Germinal center (tissue), 1 donor: ENCODE measurements at regions not wholly inside any gene's neighbourhood (a gene's known extent, or its start where the extent isn't known, plus 50 kb on each side); places are given as distances from the start of the nearest gene placed in this dataset.
A peak's percentile ranks its signal among the peaks of the same experiment; 100 is the strongest.
"Not testable (repeated sequence)": the region's sequence is repeated elsewhere in the genome, so short reads cannot be mapped to it uniquely, and the experiment has no call there.

ENCODE experiments used
- DNase-seq: peaks from one replicate; pipeline ENCODE4 v3.0.0; 2012; ENCODE audit warnings: mixed read lengths, low spot score

DNA sequence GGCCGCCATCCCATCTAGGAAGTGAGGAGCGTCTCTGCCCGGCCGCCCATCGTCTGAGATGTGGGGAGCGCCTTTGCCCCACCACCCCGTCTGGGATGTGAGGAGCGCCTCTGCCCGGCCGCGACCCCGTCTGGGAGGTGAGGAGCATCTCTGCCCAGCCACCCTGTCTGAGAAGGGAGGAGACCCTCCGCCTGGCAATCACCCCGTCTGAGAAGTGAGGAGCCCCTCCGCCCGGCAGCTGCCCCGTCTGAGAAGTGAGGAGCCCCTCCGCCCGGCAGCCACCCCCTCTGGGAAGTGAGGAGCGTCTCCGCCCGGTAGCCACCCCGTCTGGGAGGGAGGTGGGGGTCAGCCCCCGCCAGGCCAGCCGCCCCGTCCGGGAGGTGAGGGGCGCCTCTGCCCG lies 194.2 kb upstream of the FBXL4 start:
- not testable (repeated sequence) for DNase-seq

GRCh38 chr6:99138445-99138844 lies 190.7 kb upstream of the FBXL4 start:
- DNase-seq: no peak

DNA sequence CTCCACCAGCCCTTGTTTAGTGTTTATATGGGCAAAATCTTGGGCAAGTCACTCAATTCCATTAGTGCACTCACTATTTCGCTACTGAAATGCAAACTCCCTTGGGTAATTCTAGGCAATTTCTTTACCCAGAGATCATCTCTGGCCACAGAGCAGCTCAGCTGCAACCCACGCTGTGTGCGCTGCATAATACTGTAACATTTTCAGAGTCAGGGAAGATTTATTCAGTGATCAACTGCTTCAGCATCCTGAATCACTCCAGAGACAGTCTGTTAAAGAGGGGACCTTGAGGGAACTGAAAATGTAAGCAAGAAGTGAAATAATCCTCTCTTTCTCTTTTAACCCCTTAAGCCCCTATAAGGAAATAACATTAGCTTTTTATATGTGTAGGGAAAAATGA lies 189.6 kb upstream of the FBXL4 start:
- DNase-seq: no peak

DNA sequence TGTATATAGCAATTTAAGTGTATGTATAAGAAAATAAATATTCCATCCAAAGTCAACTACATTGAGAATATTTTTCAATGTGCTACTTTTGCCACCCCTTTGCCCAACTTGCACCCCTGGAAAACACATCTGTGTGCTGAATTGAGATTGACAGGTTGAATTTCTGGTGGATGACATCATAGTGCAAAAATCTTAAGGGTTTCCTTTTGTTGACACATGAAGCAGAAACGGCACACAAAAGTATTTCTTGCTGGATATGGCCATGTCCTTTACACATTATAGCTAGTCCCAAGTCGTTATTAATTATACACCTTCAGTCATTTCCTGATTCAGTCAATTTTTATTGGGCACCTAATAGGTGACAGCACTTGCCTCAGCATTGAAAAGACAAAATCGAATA lies 188.7 kb upstream of the FBXL4 start:
- DNase-seq: no peak

GRCh38 chr6:99132026-99132635 lies 184.4 kb upstream of the FBXL4 start:
- DNase-seq: no peak

DNA sequence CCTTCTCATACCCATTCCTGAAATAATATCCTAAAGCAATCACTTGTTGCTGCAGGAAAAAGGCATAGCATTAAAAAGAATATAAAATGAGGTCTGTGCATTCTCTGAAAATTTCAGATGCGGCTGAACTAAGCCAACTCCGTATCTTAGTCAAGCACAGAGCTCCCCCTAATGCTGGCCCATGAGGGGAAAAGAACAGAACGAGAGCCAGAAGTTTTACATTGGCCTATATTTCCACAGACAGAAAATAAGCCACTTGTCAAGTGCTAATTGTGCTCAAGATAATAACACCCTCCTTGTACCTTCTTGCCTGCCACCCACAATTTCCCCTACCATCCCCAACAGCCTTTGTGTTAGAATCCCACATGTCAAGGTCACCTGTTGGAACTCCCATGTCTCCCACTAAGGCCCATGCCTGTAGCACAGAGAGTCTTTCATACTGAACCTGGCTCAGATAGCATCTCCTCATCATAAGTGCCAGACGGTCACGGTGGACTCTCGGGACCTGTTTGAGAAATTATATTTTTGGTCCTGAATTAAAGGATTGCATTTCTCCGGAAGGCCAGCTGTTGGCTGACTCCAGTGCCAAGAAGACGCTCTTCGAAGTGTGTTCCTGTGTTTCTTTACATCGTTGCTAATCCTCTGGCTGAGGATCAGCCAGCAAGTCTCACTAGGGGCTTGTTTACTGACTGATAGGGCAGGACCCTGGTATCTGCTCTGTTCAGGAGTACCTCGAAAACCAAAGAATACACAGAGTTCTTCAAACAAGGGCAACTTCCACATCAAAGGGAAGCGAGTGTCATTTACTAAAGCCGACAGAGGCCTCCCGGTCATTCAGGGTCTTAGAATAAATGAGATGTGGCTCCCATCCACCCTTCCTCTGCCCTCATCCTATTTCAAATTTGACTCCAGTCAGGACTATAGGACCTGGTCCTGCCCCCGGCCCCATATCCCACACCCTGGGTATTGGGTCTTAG lies 183.4 kb upstream of the FBXL4 start:
- DNase-seq: no peak

DNA sequence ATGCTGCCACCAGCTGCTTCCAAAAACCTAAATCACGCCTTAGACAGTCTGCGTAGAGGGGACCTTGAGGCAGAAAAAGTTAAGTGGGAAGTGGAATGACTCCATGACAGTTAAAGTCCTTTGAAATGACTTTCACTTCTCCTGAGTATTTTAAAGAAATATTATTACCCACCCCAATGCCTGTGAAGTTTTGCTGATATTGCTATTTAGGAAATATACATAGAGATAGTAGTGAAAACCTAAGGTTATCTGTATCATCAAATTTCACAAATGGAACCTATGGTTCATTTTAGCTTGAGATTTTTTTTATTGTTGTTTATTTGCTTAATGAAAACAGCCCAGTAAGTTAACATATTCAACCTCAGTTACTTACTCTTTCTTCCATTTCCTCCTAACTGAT lies 182.1 kb upstream of the FBXL4 start:
- DNase-seq: no peak

- DNase-seq: no peak
These were observed 174.0 kb upstream of the FBXL4 start for GRCh38 chr6:99121748-99122147.

DNA sequence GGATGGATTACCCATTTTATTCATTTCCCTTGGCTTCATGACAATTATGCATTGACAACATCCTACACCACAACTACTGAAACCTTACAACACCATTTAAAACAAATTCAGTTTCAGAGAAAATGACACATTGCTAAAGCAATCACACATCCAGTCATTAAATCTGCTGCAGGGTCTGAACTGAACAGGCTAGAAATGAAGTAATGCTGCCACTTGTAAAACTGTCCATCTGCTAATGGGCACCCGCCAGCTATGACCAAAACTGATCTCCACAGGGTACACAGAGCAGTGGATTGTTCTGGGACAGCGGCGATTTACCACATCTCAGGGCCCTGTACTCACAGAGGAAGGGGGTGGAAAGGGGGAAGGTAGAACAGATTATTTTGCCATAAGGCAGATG lies 172.9 kb upstream of the FBXL4 start:
- DNase-seq: no peak

GRCh38 chr6:99119109-99120031 lies 171.6 kb upstream of the FBXL4 start:
- peak; percentile 8 for DNase-seq

DNA sequence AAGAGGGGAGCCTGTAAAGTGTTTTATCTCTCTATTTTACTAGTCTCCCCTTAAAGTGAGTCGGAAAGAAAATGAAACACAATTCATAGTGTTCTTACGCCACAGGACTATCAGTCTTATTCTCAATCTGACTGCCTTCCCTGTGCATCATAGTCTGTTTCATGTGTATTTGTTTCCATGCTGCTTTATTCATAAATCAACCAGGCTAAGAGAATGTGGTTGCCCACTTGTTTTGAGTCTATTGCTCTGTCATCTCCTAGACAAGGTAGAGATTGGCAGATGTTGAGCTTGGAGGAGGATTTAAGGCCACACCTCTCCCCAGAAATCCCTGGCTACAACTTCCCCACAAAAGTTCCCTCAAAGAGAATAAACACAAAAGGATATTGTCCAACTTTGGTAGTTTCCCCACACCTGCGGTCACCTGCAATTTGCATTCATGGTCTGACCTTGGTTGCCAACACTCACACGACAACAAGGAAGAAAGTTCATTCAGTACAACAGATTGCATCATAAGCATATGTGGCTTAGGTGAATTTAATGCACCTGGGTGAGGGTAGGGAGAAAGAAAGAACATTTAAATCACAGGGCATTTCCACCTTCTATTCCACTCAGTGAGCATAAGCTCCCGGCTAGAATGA lies 167.1 kb upstream of the FBXL4 start:
- DNase-seq: no peak

GRCh38 chr6:99111590-99111989 lies 163.8 kb upstream of the FBXL4 start:
- DNase-seq: no peak

- DNase-seq: no peak
These were observed 162.3 kb upstream of the FBXL4 start for GRCh38 chr6:99110029-99110428.

DNA sequence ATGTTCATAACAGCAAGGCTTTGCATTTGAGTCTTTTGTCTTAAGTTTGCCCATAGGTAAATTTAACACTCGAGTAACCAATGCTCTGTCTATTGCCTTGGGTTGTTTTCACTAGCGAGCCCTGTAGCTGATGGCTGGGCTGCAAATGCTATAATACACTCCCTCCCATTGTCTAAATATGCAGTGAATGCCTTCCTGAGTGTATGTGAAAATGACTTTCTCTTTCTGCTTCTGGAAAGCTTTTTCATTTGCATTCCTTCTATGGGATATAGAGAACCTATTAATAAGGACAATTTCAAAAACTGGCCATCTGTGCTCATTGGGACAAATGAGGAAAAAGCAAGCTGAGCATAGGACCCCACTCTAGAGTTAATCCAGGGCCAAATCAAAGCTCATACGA lies 156.5 kb upstream of the FBXL4 start:
- DNase-seq: no peak

- no peak for DNase-seq
These were observed 151.5 kb upstream of the FBXL4 start for GRCh38 chr6:99099243-99099642.

GRCh38 chr6:99096170-99096569 lies 148.4 kb upstream of the FBXL4 start:
- no peak for DNase-seq

GRCh38 chr6:99093456-99094190 lies 145.9 kb upstream of the FBXL4 start:
- no peak for DNase-seq

- DNase-seq: no peak
These were observed 144.7 kb upstream of the FBXL4 start for GRCh38 chr6:99092461-99092860.

DNA sequence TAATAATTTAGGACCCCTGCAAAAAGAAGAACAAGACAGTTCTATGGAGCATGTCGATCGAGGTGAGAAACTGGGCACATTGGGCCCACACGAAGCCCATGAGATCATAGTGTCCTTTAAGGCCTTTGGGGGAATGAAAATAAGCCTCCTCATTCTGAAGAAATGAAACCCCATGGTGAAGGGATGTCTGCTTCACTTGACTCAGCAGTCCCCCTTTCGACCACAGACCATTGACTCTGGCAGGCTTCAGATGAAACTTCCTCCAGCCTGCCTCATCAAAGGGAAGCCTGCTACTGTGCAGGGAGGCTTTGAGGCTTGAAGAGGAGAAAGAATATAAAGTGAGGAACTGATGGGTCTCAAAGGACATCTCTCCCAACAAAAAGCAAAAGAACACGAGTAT lies 144.2 kb upstream of the FBXL4 start:
- no peak for DNase-seq

DNA sequence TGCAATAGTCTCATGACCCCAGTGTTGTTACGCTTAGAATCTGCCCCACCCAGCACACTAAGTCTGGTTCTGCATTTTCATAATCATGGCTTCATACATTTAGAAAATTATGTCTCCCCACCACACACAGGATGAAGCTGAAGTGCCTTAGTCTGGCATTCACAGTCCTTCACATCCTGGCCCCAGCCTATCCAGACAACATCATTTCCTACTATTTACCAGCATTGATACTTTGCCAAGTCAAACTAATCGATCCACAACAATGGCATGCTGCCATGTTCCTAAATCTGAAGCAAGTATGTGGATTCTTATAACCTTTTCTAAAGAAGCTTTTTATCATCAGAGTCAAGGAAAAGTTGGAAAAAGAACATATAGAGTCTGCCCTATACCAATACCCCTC lies 132.4 kb upstream of the FBXL4 start:
- DNase-seq: no peak

DNA sequence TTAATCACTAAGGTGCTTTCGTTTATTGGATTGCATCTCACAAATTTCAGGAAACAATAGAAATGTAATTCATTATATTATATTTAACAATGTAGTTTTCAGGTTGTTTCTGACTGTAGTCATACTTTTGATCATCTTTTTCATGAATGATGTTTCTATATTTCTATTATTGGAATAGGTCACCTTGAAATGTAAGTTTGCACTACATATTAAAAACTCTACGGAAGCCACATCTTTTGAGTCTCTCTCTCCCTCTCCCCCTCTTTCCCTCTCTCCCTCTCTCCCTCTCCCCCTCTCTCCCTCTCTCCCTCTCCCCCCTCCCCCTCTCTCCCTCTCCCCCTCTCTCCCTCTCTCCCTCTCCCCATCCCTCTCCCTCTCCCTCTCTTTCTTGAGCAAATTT lies 131.3 kb upstream of the FBXL4 start:
- DNase-seq: no peak
